Uterus (tissue), 2 donors: ENCODE measurements at regions not wholly inside any gene's neighbourhood (a gene's known extent, or its start where the extent isn't known, plus 50 kb on each side); places are given as distances from the start of the nearest gene placed in this dataset.
"Not testable (repeated sequence)": the region's sequence is repeated elsewhere in the genome, so short reads cannot be mapped to it uniquely, and the experiment has no call there.

Experiments
- POLR2A ChIP-seq, 2 donors: fragments of 450-650 bp; IDR thresholded peaks; one replicate each; pipeline ENCODE4 v1.6.1; 2016; ENCODE audit warnings: antibody characterized with exemption in 2 of 2, mild to moderate bottlenecking in 1 of 2, moderate library complexity in 1 of 2
- TF ChIP-seq, protein P1 (sequence below), 4 experiments: fragments of 200-600 bp in 2 of 4; fragments of 450-650 bp in 2 of 4; sonication (generic) in 2 of 4; IDR thresholded peaks; one replicate each; pipeline ENCODE4 v1.5.1; 2016 to 2019; ENCODE audit warnings: antibody characterized with exemption in 4 of 4, mild to moderate bottlenecking in 2 of 4, moderate library complexity in 1 of 4

DNA sequence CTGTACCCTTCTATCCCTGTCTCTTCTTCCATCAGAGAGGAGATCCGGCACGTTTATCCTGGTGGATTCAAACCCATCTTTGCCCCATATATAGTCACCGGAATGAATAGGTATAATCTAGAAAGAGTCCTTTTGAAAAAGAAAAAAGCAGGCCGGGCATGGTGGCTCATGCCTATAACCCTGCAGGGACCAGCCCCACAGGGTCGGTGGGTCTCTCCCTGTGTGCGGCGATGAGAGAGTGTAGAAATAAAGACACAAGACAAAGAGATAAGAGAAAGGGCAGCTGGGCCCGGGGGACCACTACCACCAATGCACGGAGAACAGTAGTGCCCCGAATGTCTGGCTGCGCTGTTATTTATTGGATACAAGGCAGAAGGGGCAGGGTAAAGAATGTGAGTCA lies 85.3 kb upstream of the TNK2 start:
- TF ChIP-seq, protein P1, sequence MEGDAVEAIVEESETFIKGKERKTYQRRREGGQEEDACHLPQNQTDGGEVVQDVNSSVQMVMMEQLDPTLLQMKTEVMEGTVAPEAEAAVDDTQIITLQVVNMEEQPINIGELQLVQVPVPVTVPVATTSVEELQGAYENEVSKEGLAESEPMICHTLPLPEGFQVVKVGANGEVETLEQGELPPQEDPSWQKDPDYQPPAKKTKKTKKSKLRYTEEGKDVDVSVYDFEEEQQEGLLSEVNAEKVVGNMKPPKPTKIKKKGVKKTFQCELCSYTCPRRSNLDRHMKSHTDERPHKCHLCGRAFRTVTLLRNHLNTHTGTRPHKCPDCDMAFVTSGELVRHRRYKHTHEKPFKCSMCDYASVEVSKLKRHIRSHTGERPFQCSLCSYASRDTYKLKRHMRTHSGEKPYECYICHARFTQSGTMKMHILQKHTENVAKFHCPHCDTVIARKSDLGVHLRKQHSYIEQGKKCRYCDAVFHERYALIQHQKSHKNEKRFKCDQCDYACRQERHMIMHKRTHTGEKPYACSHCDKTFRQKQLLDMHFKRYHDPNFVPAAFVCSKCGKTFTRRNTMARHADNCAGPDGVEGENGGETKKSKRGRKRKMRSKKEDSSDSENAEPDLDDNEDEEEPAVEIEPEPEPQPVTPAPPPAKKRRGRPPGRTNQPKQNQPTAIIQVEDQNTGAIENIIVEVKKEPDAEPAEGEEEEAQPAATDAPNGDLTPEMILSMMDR (IDR thresholded peaks at IDR 0.05), result not testable (repeated sequence)
- not testable (repeated sequence) for TF ChIP-seq POLR2A (IDR thresholded peaks at IDR 0.05)
